Esophagus squamous epithelium (tissue), 5 donors: ENCODE measurements at regions not wholly inside any gene's neighbourhood (a gene's known extent, or its start where the extent isn't known, plus 50 kb on each side); places are given as distances from the start of the nearest gene placed in this dataset.

Source experiments
- DNase-seq: peaks from one replicate; lab custom pipeline; 2025; lab: John Stamatoyannopoulos, UW
- H3K27ac ChIP-seq, 4 donors: fragments of 200-600 bp; sonication (generic); one replicate each; pipeline ENCODE4 v1.5.1; 2016 to 2019; ENCODE audit warnings: mild to moderate bottlenecking in 1 of 4
- H3K27me3 ChIP-seq, 4 donors: fragments of 200-600 bp; sonication (generic); 1 replicate in 3 of 4; 2 replicates in 1 of 4; pipeline versions ENCODE4 v1.5.1 to v1.6.0; 2017 to 2021; ENCODE audit warnings: antibody characterized with exemption in 1 of 4
- H3K36me3 ChIP-seq, 3 donors: fragments of 200-600 bp; sonication (generic); one replicate each; pipeline ENCODE4 v1.5.1; 2016 to 2019
- H3K4me1 ChIP-seq, 3 donors: fragments of 200-600 bp; sonication (generic); one replicate each; pipeline ENCODE4 v1.5.1; 2017 to 2019
- H3K4me3 ChIP-seq, 4 donors: fragments of 200-600 bp; sonication (generic); 1 replicate in 3 of 4; 2 replicates in 1 of 4; pipeline ENCODE4 v1.5.1; 2016 to 2019; ENCODE audit warnings: mild to moderate bottlenecking in 2 of 4, moderate library complexity in 1 of 4
- H3K9me3 ChIP-seq, 3 donors: fragments of 200-600 bp; sonication (generic); one replicate each; pipeline ENCODE4 v1.5.1; 2016 to 2019
- CTCF ChIP-seq, 6 experiments: fragments of 450-650 bp in 4 of 6; fragments of 200-600 bp in 2 of 6; sonication (generic) in 2 of 6; IDR thresholded peaks; one replicate each; pipeline ENCODE4 v1.5.1; 2016 to 2019; ENCODE audit warnings: antibody characterized with exemption in 6 of 6, mild to moderate bottlenecking in 4 of 6, moderate library complexity in 4 of 6
- POLR2A ChIP-seq, 4 donors: fragments of 450-650 bp; IDR thresholded peaks; one replicate each; pipeline ENCODE4 v1.6.1; 2017; ENCODE audit warnings: antibody characterized with exemption in 4 of 4, mild to moderate bottlenecking in 4 of 4, moderate library complexity in 3 of 4
- WGBS, 2 donors: methylation state at CpG; one replicate each; pipeline ENCODE4 v1.1.5; 2018; 5-methylcytosine and 5-hydroxymethylcytosine counted together
- intact Hi-C: fragments of 100-400 bp; cut with DNase I; formaldehyde crosslinking; loops from one replicate; pipeline ENCODE4 v1.15.0; 2022
- donor health status: DM: yes; HTN: yes; CAD: no.

GRCh38 chr2:133856678-133857077, 288.4 kb upstream of the NCKAP5 start:
- intact Hi-C loops, result no loop called here
- Histone ChIP-seq H3K9me3 (peaks cover 0 to 5% (median 0%) of the 10 kb centered on the region in 3 donors), H3K4me1 (no peaks in the 10 kb centered on the region), H3K36me3 (no peaks in the 10 kb centered on the region), H3K27ac (no peak overlapping the region), H3K27me3 (peaks cover 0 to 3% (median 0%) of the 10 kb centered on the region in 4 donors), H3K4me3 (no peak overlapping the region)
- no peak for DNase-seq
- TF ChIP-seq POLR2A (IDR thresholded peaks at IDR 0.05) (no peak), CTCF (IDR thresholded peaks at IDR 0.05) (no peak)

GRCh38 chr2:133859578-133859977, 291.3 kb upstream of the NCKAP5 start:
- H3K9me3 ChIP-seq, result no peaks in the 10 kb centered on the region
- TF ChIP-seq POLR2A (IDR thresholded peaks at IDR 0.05), result no peak
- no peak for TF ChIP-seq CTCF (IDR thresholded peaks at IDR 0.05)
- H3K4me1 ChIP-seq, result no peaks in the 10 kb centered on the region
- peaks cover 0 to 20% (median 0%) of the 10 kb centered on the region in 4 donors for H3K27me3 ChIP-seq
- H3K4me3 ChIP-seq, result no peak overlapping the region
- no peak for DNase-seq
- 72 to 73% methylated on average over 5 to 6 of the region's 6 CpGs for WGBS, 2 donors
- no peak overlapping the region for H3K27ac ChIP-seq
- H3K36me3 ChIP-seq, result no peaks in the 10 kb centered on the region
- intact Hi-C loops, result no loop called here

GRCh38 chr2:133862400-133862977, 294.2 kb upstream of the NCKAP5 start:
- intact Hi-C loops, result no loop called here
- Histone ChIP-seq H3K9me3 (no peaks in the 10 kb centered on the region), H3K36me3 (no peaks in the 10 kb centered on the region), H3K27ac (no peak overlapping the region), H3K27me3 (peaks cover 0 to 35% (median 0%) of the 10 kb centered on the region in 4 donors), H3K4me1 (no peaks in the 10 kb centered on the region), H3K4me3 (no peak overlapping the region)
- 17 to 70% methylated on average over 2 to 3 of the region's 4 CpGs for WGBS, 2 donors
- TF ChIP-seq POLR2A (IDR thresholded peaks at IDR 0.05), result no peak
- no peak for TF ChIP-seq CTCF (IDR thresholded peaks at IDR 0.05)
- no peak for DNase-seq

- Histone ChIP-seq H3K27ac (no peak overlapping the region), H3K27me3 (peaks cover 0 to 35% (median 0%) of the 10 kb centered on the region in 4 donors), H3K4me1 (no peaks in the 10 kb centered on the region), H3K9me3 (no peaks in the 10 kb centered on the region), H3K36me3 (no peaks in the 10 kb centered on the region), H3K4me3 (no peak overlapping the region)
- intact Hi-C loops, result no loop called here
- 76 to 92% methylated on average over 6 to 7 of the region's 8 CpGs for WGBS, 2 donors
- TF ChIP-seq CTCF (IDR thresholded peaks at IDR 0.05) (no peak), POLR2A (IDR thresholded peaks at IDR 0.05) (no peak)
- DNase-seq, result no peak
Observed at GRCh38 chr2:133863106-133863800, 295.0 kb upstream of the NCKAP5 start.

GRCh38 chr2:133865141-133865540, 296.9 kb upstream of the NCKAP5 start:
- 80 to 85% methylated on average over 1 of the region's 1 CpG for WGBS, 2 donors
- Histone ChIP-seq H3K36me3 (no peaks in the 10 kb centered on the region), H3K4me1 (no peaks in the 10 kb centered on the region), H3K4me3 (no peak overlapping the region), H3K27me3 (peaks cover 0 to 35% (median 0%) of the 10 kb centered on the region in 4 donors), H3K27ac (no peak overlapping the region), H3K9me3 (no peaks in the 10 kb centered on the region)
- TF ChIP-seq POLR2A (IDR thresholded peaks at IDR 0.05) (no peak), CTCF (IDR thresholded peaks at IDR 0.05) (no peak)
- DNase-seq, result no peak
- intact Hi-C loops, result no loop called here
